PC-9 (cell line): ENCODE measurements at regions not wholly inside any gene's neighbourhood (a gene's known extent, or its start where the extent isn't known, plus 50 kb on each side); places are given as distances from the start of the nearest gene placed in this dataset.

Source experiments
- BruUV-seq: library from RNA; stranded (reverse); fragments of 400-500 nt; replicated peaks from 2 replicates; lab custom pipeline; 2021; lab: Mats Ljungman, UMichigan
- CTCF ChIA-PET: fragments of 300-600 bp; sonication (Branson Sonifier 250); formaldehyde crosslinking; loops from one replicate; lab custom pipeline; 2022; ENCODE audit warnings: antibody characterized with exemption; lab: Charles Lee
- POLR2A ChIA-PET: fragments of 300-600 bp; sonication (Branson Sonifier 250); formaldehyde crosslinking; loops from one replicate; lab custom pipeline; 2022; ENCODE audit warnings: antibody characterized with exemption; ENCODE audit not compliant: unreplicated experiment; lab: Charles Lee
- DNase-seq, 2 experiments: peaks; one replicate each; pipeline versions ENCODE4 v3.0.0 to v3.0.0-alpha.2; 2015 to 2022; ENCODE audit warnings: mixed read lengths in 1 of 2
- H2AFZ ChIP-seq: fragments of 200-600 bp; sonication (generic); 2 replicates; pipeline ENCODE4 v1.8.1; 2017; ENCODE audit warnings: antibody characterized with exemption
- H3F3A ChIP-seq: fragments of 200-600 bp; sonication (generic); 2 replicates; pipeline ENCODE4 v1.8.1; 2017; ENCODE audit warnings: antibody characterized with exemption, mild to moderate bottlenecking, low read depth; ENCODE audit not compliant: insufficient read depth
- H3K27ac ChIP-seq: fragments of 200-600 bp; sonication (generic); 2 replicates; pipeline ENCODE4 v1.6.1; 2016; ENCODE audit warnings: mixed run types
- H3K27me3 ChIP-seq: fragments of 200-600 bp; sonication (generic); 2 replicates; pipeline ENCODE4 v1.6.1; 2016; ENCODE audit warnings: low read depth, mixed run types; ENCODE audit not compliant: insufficient read depth
- H3K36me3 ChIP-seq: fragments of 200-600 bp; sonication (generic); 2 replicates; pipeline ENCODE4 v1.6.1; 2016; ENCODE audit warnings: low read depth, mixed run types
- H3K4me1 ChIP-seq: fragments of 200-600 bp; sonication (generic); replicated peaks from 2 replicates; pipeline ENCODE4 v1.6.1; 2016; ENCODE audit warnings: mixed run types; ENCODE audit not compliant: insufficient read depth
- H3K4me2 ChIP-seq: fragments of 200-600 bp; sonication (generic); 2 replicates; pipeline ENCODE4 v1.6.1; 2017; ENCODE audit warnings: mixed run types
- H3K4me3 ChIP-seq: fragments of 200-600 bp; sonication (generic); 2 replicates; pipeline ENCODE4 v1.6.1; 2016; ENCODE audit warnings: mixed run types
- H3K79me2 ChIP-seq: fragments of 200-600 bp; sonication (generic); 2 replicates; pipeline ENCODE4 v1.6.1; 2017; ENCODE audit warnings: low read depth, mixed run types
- H3K9me2 ChIP-seq: fragments of 200-600 bp; sonication (generic); 2 replicates; pipeline ENCODE4 v1.8.1; 2017; ENCODE audit warnings: mild to moderate bottlenecking; ENCODE audit not compliant: insufficient read depth
- H3K9me3 ChIP-seq: fragments of 200-600 bp; sonication (generic); 2 replicates; pipeline ENCODE4 v1.8.1; 2016; ENCODE audit warnings: low read depth; ENCODE audit not compliant: insufficient read depth
- H4K20me1 ChIP-seq: fragments of 200-600 bp; sonication (generic); 2 replicates; pipeline ENCODE4 v1.8.1; 2017; ENCODE audit not compliant: insufficient read depth
- EZH2 ChIP-seq: fragments of 200-600 bp; sonication (generic); IDR thresholded peaks from 2 replicates; pipeline ENCODE4 v1.8.0; 2017; ENCODE audit warnings: antibody characterized with exemption, low read depth
- intact Hi-C: fragments of 100-400 bp; cut with micrococcal nuclease; formaldehyde crosslinking; loops from one replicate; pipeline ENCODE4 v1.10.0; 2022; ENCODE audit not compliant: unreplicated experiment
- TF ChIP-seq, protein P1 (sequence below): fragments of 200-600 bp; sonication (generic); conservative IDR thresholded peaks from 2 replicates; pipeline ENCODE4 v1.6.1; 2017; ENCODE audit warnings: mixed run types, antibody characterized with exemption, mild to moderate bottlenecking, moderate library complexity

DNA sequence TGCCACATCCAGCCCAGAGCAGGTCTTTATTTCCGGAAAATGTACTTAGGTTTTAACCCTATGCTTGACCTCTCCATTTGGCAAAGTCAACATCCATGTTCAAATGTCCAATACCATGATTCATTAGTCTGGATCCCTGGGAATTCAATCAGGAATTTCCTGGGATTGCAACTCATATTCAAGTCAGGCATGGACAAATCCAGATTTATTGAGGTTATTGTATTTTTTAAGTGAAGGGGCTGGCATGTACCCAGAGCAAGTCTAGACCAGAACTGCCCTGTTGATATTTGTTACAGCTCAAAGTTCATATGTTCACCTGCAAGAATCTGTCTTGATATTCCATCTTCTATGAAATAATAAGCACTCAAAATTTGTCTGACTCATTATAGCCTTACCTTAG is 521.1 kb downstream of the ADGRL2 start:
- Histone ChIP-seq H3K4me1 (no peaks in the 10 kb centered on the region), H3K27ac (no peak overlapping the region), H3F3A (no peaks in the 10 kb centered on the region), H3K9me3 (no peaks in the 10 kb centered on the region), H4K20me1 (no peaks in the 10 kb centered on the region), H3K27me3 (no peaks in the 10 kb centered on the region), H3K4me2 (no peak overlapping the region), H3K79me2 (no peaks in the 10 kb centered on the region), H2AFZ (no peak overlapping the region), H3K9me2 (no peaks in the 10 kb centered on the region), H3K36me3 (no peaks in the 10 kb centered on the region), H3K4me3 (no peak overlapping the region)
- DNase-seq: no peak
- ChIA-PET POLR2A (no interaction called here), CTCF (no interaction called here)
- no TSS peak for BruUV-seq
- no peak for TF ChIP-seq EZH2
- TF ChIP-seq, protein P1, sequence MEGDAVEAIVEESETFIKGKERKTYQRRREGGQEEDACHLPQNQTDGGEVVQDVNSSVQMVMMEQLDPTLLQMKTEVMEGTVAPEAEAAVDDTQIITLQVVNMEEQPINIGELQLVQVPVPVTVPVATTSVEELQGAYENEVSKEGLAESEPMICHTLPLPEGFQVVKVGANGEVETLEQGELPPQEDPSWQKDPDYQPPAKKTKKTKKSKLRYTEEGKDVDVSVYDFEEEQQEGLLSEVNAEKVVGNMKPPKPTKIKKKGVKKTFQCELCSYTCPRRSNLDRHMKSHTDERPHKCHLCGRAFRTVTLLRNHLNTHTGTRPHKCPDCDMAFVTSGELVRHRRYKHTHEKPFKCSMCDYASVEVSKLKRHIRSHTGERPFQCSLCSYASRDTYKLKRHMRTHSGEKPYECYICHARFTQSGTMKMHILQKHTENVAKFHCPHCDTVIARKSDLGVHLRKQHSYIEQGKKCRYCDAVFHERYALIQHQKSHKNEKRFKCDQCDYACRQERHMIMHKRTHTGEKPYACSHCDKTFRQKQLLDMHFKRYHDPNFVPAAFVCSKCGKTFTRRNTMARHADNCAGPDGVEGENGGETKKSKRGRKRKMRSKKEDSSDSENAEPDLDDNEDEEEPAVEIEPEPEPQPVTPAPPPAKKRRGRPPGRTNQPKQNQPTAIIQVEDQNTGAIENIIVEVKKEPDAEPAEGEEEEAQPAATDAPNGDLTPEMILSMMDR: no peak
- intact Hi-C loops: no loop called here

DNA sequence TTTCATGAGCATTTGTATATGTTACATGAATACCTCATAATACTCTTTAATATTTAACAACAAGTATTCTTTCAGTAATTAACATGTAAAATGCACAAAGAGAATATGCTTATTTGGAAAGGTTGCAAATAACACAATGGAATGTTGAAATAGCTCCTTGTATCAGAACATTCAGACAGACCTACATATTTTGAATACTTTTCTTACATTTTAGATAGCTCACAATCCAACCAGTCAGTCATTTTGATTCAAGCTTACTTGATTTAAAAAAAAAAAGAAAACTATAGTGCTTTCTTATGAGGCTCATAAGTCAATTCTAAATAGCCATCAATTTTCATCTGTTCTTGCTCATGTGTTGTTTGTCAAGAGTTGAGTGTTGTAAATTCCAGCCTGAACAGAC is 518.8 kb downstream of the ADGRL2 start:
- Histone ChIP-seq H3K9me2 (no peaks in the 10 kb centered on the region), H3K79me2 (no peaks in the 10 kb centered on the region), H3K27me3 (no peaks in the 10 kb centered on the region), H3K27ac (no peak overlapping the region), H2AFZ (no peak overlapping the region), H3K4me3 (no peak overlapping the region), H3K4me2 (no peak overlapping the region), H3K36me3 (no peaks in the 10 kb centered on the region), H3F3A (no peaks in the 10 kb centered on the region), H3K4me1 (no peaks in the 10 kb centered on the region), H3K9me3 (no peaks in the 10 kb centered on the region), H4K20me1 (no peaks in the 10 kb centered on the region)
- DNase-seq: no peak
- TF ChIP-seq EZH2: no peak
- TF ChIP-seq, protein P1: no peak
- intact Hi-C loops: no loop called here
- POLR2A ChIA-PET: no interaction called here
- no TSS peak for BruUV-seq
- CTCF ChIA-PET: no interaction called here

DNA sequence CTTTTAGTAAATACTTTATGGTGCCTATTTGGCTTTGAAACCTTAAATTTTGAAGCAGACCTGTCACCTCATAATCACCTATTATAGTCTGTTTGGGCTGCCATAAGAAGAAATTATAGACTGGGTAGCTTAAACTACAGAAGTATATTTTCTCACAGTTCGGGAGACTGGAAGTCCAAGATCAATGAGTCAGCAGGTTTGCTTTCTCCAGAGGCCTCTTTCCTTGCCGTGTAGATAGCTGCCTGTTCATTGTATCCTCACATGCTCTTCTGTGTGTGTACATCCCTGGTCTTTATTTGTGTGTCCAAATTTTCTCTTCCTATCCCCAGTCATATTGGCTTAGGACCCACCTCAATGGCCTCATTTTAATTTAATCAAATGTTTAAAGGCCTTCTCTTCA is 518.2 kb downstream of the ADGRL2 start:
- ChIA-PET CTCF (no interaction called here), POLR2A (no interaction called here)
- Histone ChIP-seq H4K20me1 (no peaks in the 10 kb centered on the region), H3K4me3 (no peak overlapping the region), H3K9me2 (no peaks in the 10 kb centered on the region), H3K27ac (no peak overlapping the region), H3K27me3 (no peaks in the 10 kb centered on the region), H3K4me2 (no peak overlapping the region), H3K36me3 (no peaks in the 10 kb centered on the region), H2AFZ (no peak overlapping the region), H3F3A (no peaks in the 10 kb centered on the region), H3K79me2 (no peaks in the 10 kb centered on the region), H3K4me1 (no peaks in the 10 kb centered on the region), H3K9me3 (no peaks in the 10 kb centered on the region)
- no peak for DNase-seq
- BruUV-seq: no TSS peak
- intact Hi-C loops: no loop called here
- TF ChIP-seq, protein P1: no peak
- TF ChIP-seq EZH2: no peak
